ENCODE measurements at regions not wholly inside any gene's neighbourhood (a gene's known extent, or its start where the extent isn't known, plus 50 kb on each side); places are given as distances from the start of the nearest gene placed in this dataset.

- no peak for TF ChIP-seq EZH2 (IDR thresholded peaks at IDR 0.05; ENCODE audit: borderline replicate concordance, low read length)
- no peak for TF ChIP-seq CTCF (IDR thresholded peaks at IDR 0.05; ENCODE audit: low read length)
These were observed 94.6 kb downstream of the GMNC start for GRCh38 chr3:190767851-190768250.
